ENCODE measurements at regions not wholly inside any gene's neighbourhood (a gene's known extent, or its start where the extent isn't known, plus 50 kb on each side); places are given as distances from the start of the nearest gene placed in this dataset.

- no peak for TF ChIP-seq PRDM10 (CRISPR knock-in tag; IDR thresholded peaks at IDR 0.05; ENCODE audit: low read depth)
- TF ChIP-seq POGK (CRISPR knock-in tag; conservative IDR thresholded peaks at IDR 0.05), result no peak
- TF ChIP-seq AHDC1 (CRISPR knock-in tag; IDR thresholded peaks at IDR 0.05; ENCODE audit: borderline replicate concordance), result no peak
These were observed 336.7 kb upstream of the SHH start (continued) for GRCh38 chr7:156148995-156149394.

Data from HepG2 (cell line).